HG03025 (cell line): ENCODE measurements at regions not wholly inside any gene's neighbourhood (a gene's known extent, or its start where the extent isn't known, plus 50 kb on each side); places are given as distances from the start of the nearest gene placed in this dataset.

Source experiments
- ATAC-seq: cut with Tn5 transposase; IDR thresholded peaks from one replicate; pipeline ENCODE4 v1.9.1; 2021; ENCODE audit warnings: mild to moderate bottlenecking, moderate library complexity; ENCODE audit not compliant: unreplicated experiment, low FRiP score

GRCh38 chr3:10583798-10584708, 78.7 kb upstream of the ATP2B2 start:
- no peak for ATAC-seq

GRCh38 chr3:10585945-10586344, 80.6 kb upstream of the ATP2B2 start:
- ATAC-seq, result no peak

- no peak for ATAC-seq
These were observed 89.5 kb upstream of the ATP2B2 start for GRCh38 chr3:10594915-10595314.

GRCh38 chr3:10596746-10597448, 91.5 kb upstream of the ATP2B2 start:
- ATAC-seq, result no peak

GRCh38 chr3:10597733-10598132, 92.3 kb upstream of the ATP2B2 start:
- no peak for ATAC-seq

- ATAC-seq, result no peak
These were observed 93.6 kb upstream of the ATP2B2 start for GRCh38 chr3:10599017-10599416.

- ATAC-seq, result no peak
These were observed 94.1 kb upstream of the ATP2B2 start for GRCh38 chr3:10599444-10599843.

GRCh38 chr3:10600296-10600714, 94.9 kb upstream of the ATP2B2 start:
- no peak for ATAC-seq

- no peak for ATAC-seq
These were observed 95.3 kb upstream of the ATP2B2 start for GRCh38 chr3:10600726-10601125.

- no peak for ATAC-seq
These were observed 95.9 kb upstream of the ATP2B2 start for GRCh38 chr3:10601151-10601856.

- no peak for ATAC-seq
These were observed 96.5 kb upstream of the ATP2B2 start for GRCh38 chr3:10601857-10602230.

- ATAC-seq, result no peak
These were observed 96.9 kb upstream of the ATP2B2 start for GRCh38 chr3:10602271-10602670.

- ATAC-seq, result peak; percentile 68
These were observed 97.7 kb upstream of the ATP2B2 start for GRCh38 chr3:10602769-10603768.

GRCh38 chr3:10609134-10609533, 103.7 kb upstream of the ATP2B2 start:
- ATAC-seq, result no peak

- no peak for ATAC-seq
These were observed 108.8 kb upstream of the ATP2B2 start for GRCh38 chr3:10614168-10614567.

GRCh38 chr3:10615715-10616114, 110.3 kb upstream of the ATP2B2 start:
- ATAC-seq, result no peak

GRCh38 chr3:10616321-10616720, 110.9 kb upstream of the ATP2B2 start:
- no peak for ATAC-seq

GRCh38 chr3:10619989-10620832, 114.8 kb upstream of the ATP2B2 start:
- ATAC-seq, result no peak

GRCh38 chr3:10620833-10621082, 115.4 kb upstream of the ATP2B2 start:
- no peak for ATAC-seq
